Neural cell (in vitro differentiated cells): ENCODE measurements at regions not wholly inside any gene's neighbourhood (a gene's known extent, or its start where the extent isn't known, plus 50 kb on each side); places are given as distances from the start of the nearest gene placed in this dataset.

Experiments used
- EZH2 ChIP-seq: fragments of 200-600, 300-800 bp; shearing (Covaris generic), sonication (generic); IDR thresholded peaks from 2 replicates; pipeline ENCODE4 v1.6.1; 2014; ENCODE audit warnings: antibody characterized with exemption, low read length, borderline replicate concordance, mild to moderate bottlenecking; ENCODE audit not compliant: insufficient read depth, poor library complexity, severe bottlenecking
- POLR2AphosphoS5 ChIP-seq: IDR thresholded peaks from 2 replicates; pipeline ENCODE4 v1.6.1; 2012
- SMC3 ChIP-seq: fragments of 450-650 bp; conservative IDR thresholded peaks from 2 replicates; pipeline ENCODE4 v1.6.1; 2014; ENCODE audit warnings: antibody characterized with exemption, mild to moderate bottlenecking, moderate library complexity; ENCODE audit not compliant: poor library complexity
- TF ChIP-seq, protein P1 (sequence below): IDR thresholded peaks from 2 replicates; pipeline ENCODE4 v1.6.1; 2012; ENCODE audit warnings: borderline replicate concordance
- TF ChIP-seq, protein P2 (sequence below): fragments of 450-650 bp; IDR thresholded peaks from 2 replicates; pipeline ENCODE4 v1.5.1; 2014; ENCODE audit warnings: antibody characterized with exemption, mild to moderate bottlenecking, moderate library complexity; ENCODE audit not compliant: poor library complexity, severe bottlenecking

DNA sequence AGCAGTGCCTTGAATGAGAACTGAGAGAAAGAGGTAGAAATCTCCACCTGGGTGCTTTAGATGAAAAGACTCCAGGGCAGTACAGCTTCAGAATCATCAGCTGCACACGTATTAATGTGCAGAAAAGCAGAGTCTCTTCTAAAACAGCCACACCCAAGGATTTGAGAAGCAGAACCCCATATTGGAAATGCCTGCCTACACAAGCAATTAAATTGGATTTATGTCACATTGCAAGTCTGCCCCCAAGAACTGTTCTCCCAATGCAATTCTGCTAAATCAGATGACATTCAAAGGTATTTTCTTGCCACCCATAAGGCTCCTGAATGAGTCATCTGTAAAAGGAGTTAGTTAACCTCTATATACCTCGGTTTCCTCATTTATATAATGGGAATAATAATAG is 326.0 kb upstream of the C16orf82 start:
- TF ChIP-seq, protein P1, sequence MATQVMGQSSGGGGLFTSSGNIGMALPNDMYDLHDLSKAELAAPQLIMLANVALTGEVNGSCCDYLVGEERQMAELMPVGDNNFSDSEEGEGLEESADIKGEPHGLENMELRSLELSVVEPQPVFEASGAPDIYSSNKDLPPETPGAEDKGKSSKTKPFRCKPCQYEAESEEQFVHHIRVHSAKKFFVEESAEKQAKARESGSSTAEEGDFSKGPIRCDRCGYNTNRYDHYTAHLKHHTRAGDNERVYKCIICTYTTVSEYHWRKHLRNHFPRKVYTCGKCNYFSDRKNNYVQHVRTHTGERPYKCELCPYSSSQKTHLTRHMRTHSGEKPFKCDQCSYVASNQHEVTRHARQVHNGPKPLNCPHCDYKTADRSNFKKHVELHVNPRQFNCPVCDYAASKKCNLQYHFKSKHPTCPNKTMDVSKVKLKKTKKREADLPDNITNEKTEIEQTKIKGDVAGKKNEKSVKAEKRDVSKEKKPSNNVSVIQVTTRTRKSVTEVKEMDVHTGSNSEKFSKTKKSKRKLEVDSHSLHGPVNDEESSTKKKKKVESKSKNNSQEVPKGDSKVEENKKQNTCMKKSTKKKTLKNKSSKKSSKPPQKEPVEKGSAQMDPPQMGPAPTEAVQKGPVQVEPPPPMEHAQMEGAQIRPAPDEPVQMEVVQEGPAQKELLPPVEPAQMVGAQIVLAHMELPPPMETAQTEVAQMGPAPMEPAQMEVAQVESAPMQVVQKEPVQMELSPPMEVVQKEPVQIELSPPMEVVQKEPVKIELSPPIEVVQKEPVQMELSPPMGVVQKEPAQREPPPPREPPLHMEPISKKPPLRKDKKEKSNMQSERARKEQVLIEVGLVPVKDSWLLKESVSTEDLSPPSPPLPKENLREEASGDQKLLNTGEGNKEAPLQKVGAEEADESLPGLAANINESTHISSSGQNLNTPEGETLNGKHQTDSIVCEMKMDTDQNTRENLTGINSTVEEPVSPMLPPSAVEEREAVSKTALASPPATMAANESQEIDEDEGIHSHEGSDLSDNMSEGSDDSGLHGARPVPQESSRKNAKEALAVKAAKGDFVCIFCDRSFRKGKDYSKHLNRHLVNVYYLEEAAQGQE: no peak
- TF ChIP-seq, protein P2, sequence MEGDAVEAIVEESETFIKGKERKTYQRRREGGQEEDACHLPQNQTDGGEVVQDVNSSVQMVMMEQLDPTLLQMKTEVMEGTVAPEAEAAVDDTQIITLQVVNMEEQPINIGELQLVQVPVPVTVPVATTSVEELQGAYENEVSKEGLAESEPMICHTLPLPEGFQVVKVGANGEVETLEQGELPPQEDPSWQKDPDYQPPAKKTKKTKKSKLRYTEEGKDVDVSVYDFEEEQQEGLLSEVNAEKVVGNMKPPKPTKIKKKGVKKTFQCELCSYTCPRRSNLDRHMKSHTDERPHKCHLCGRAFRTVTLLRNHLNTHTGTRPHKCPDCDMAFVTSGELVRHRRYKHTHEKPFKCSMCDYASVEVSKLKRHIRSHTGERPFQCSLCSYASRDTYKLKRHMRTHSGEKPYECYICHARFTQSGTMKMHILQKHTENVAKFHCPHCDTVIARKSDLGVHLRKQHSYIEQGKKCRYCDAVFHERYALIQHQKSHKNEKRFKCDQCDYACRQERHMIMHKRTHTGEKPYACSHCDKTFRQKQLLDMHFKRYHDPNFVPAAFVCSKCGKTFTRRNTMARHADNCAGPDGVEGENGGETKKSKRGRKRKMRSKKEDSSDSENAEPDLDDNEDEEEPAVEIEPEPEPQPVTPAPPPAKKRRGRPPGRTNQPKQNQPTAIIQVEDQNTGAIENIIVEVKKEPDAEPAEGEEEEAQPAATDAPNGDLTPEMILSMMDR: no peak
- TF ChIP-seq EZH2 (no peak), POLR2AphosphoS5 (no peak), SMC3 (no peak)
